ENCODE measurements at regions not wholly inside any gene's neighbourhood (a gene's known extent, or its start where the extent isn't known, plus 50 kb on each side); places are given as distances from the start of the nearest gene placed in this dataset.

DNA sequence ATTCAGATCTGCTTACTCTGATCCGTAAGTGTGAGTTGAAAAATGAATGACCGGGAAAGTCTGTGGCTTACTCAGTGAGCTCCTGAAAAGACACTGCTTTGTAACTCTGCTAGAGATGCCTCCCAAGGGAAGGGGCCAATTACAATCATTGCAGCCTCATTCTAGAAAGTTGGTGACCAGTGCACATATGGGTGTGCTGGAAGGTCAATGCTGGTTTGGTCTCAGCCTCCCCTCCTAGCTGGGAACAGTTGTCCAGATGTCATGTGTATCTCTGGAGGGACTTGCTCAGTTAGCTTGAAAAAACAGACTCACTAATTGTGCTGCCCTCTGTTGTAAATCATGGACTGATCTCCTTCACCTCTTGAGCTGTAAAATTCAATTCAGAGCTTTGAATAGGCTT is 405.0 kb downstream of the ADRA2A start:
- intact Hi-C loops (cut with micrococcal nuclease), result no loop called here
- ChIA-PET CTCF (no interaction called here), POLR2A (no interaction called here)
- peaks cover 4% of the 10 kb centered on the region for H3K27me3 Mint-ChIP-seq
- H3K4me3 Mint-ChIP-seq, result no peak overlapping the region
- no peak overlapping the region for H3K27ac Mint-ChIP-seq
- no peak for DNase-seq
- no peaks in the 10 kb centered on the region for H3K4me1 Mint-ChIP-seq (ENCODE audit: low read depth)
- no peaks in the 10 kb centered on the region for H3K36me3 Mint-ChIP-seq
- H3K9me3 Mint-ChIP-seq, result no peaks in the 10 kb centered on the region

GRCh38 chr10:111482621-111483216 is 405.9 kb downstream of the ADRA2A start:
- Mint-ChIP-seq H3K4me1 (ENCODE audit: low read depth) (no peaks in the 10 kb centered on the region), H3K4me3 (no peak overlapping the region), H3K27me3 (peaks cover 4% of the 10 kb centered on the region), H3K9me3 (peaks cover 4% of the 10 kb centered on the region), H3K27ac (no peak overlapping the region), H3K36me3 (no peaks in the 10 kb centered on the region)
- ChIA-PET CTCF (interaction anchor here (1.3 kb wide), 1 partner anchor 15 kb away, joined by 3 read pairs; no protein-coding TSS in a partner anchor), POLR2A (no interaction called here)
- intact Hi-C loops (cut with micrococcal nuclease), result no loop called here
- DNase-seq, result no peak

GRCh38 chr10:111485767-111486166 is 408.9 kb downstream of the ADRA2A start:
- Mint-ChIP-seq H3K4me1 (ENCODE audit: low read depth) (no peaks in the 10 kb centered on the region), H3K9me3 (peaks cover 32% of the 10 kb centered on the region), H3K27ac (no peak overlapping the region), H3K36me3 (peaks cover 6% of the 10 kb centered on the region), H3K27me3 (no peaks in the 10 kb centered on the region), H3K4me3 (no peak overlapping the region)
- no peak for DNase-seq
- ChIA-PET CTCF (no interaction called here), POLR2A (no interaction called here)
- intact Hi-C loops (cut with micrococcal nuclease), result no loop called here

DNA sequence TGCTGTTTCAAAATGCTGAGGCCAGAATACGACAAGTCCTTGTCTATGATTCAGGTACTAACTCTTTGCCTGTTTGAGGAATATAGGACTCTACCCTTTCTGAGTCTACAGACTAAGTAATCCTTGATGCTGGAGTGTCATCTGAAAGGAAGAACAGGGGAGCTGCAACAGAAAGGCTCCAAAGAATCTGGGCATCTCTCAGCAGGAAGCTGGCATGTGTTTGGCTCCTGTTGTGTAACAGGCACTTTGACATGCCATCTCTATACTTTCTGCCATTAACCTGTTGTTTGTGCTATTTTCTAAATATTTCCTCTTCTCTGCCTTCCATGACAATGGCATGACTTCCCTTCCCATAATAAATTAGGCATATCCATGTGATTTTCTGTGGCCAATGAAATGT is 409.5 kb downstream of the ADRA2A start:
- no peak overlapping the region for H3K27ac Mint-ChIP-seq
- H3K4me1 Mint-ChIP-seq (ENCODE audit: low read depth), result no peaks in the 10 kb centered on the region
- no peaks in the 10 kb centered on the region for H3K27me3 Mint-ChIP-seq
- no peak for DNase-seq
- intact Hi-C loops (cut with micrococcal nuclease), result no loop called here
- H3K36me3 Mint-ChIP-seq, result peaks cover 6% of the 10 kb centered on the region
- ChIA-PET POLR2A (no interaction called here), CTCF (no interaction called here)
- H3K9me3 Mint-ChIP-seq, result peaks cover 38% of the 10 kb centered on the region
- H3K4me3 Mint-ChIP-seq, result no peak overlapping the region

GRCh38 chr10:111488668-111489067 is 411.8 kb downstream of the ADRA2A start:
- H3K36me3 Mint-ChIP-seq, result peaks cover 6% of the 10 kb centered on the region
- POLR2A ChIA-PET, result no interaction called here
- no peaks in the 10 kb centered on the region for H3K4me1 Mint-ChIP-seq (ENCODE audit: low read depth)
- H3K27me3 Mint-ChIP-seq, result no peaks in the 10 kb centered on the region
- intact Hi-C loops (cut with micrococcal nuclease), result no loop called here
- H3K27ac Mint-ChIP-seq, result no peak overlapping the region
- peaks cover 52% of the 10 kb centered on the region for H3K9me3 Mint-ChIP-seq
- CTCF ChIA-PET, result no interaction called here
- no peak overlapping the region for H3K4me3 Mint-ChIP-seq
- DNase-seq, result no peak

- Mint-ChIP-seq H3K9me3 (peaks cover 52% of the 10 kb centered on the region), H3K4me3 (no peak overlapping the region), H3K36me3 (peaks cover 6% of the 10 kb centered on the region), H3K27me3 (no peaks in the 10 kb centered on the region), H3K27ac (no peak overlapping the region), H3K4me1 (ENCODE audit: low read depth) (no peaks in the 10 kb centered on the region)
- DNase-seq, result no peak
- CTCF ChIA-PET, result no interaction called here
- POLR2A ChIA-PET, result no interaction called here
- intact Hi-C loops (cut with micrococcal nuclease), result no loop called here
These were observed 414.3 kb downstream of the ADRA2A start for GRCh38 chr10:111491154-111491553.

- H3K4me1 Mint-ChIP-seq (ENCODE audit: low read depth), result no peaks in the 10 kb centered on the region
- intact Hi-C loops (cut with micrococcal nuclease), result no loop called here
- H3K36me3 Mint-ChIP-seq, result peaks cover 2% of the 10 kb centered on the region
- ChIA-PET POLR2A (no interaction called here), CTCF (no interaction called here)
- no peak overlapping the region for H3K27ac Mint-ChIP-seq
- H3K4me3 Mint-ChIP-seq, result no peak overlapping the region
- H3K9me3 Mint-ChIP-seq, result peaks cover 44% of the 10 kb centered on the region
- peaks cover 6% of the 10 kb centered on the region for H3K27me3 Mint-ChIP-seq
- no peak for DNase-seq
These were observed 416.3 kb downstream of the ADRA2A start for GRCh38 chr10:111493024-111493625.

GRCh38 chr10:111498560-111498959 is 421.7 kb downstream of the ADRA2A start:
- ChIA-PET CTCF (no interaction called here), POLR2A (no interaction called here)
- peaks cover 6% of the 10 kb centered on the region for H3K27me3 Mint-ChIP-seq
- H3K4me3 Mint-ChIP-seq, result no peak overlapping the region
- no peaks in the 10 kb centered on the region for H3K4me1 Mint-ChIP-seq (ENCODE audit: low read depth)
- H3K27ac Mint-ChIP-seq, result no peak overlapping the region
- peaks cover 3% of the 10 kb centered on the region for H3K9me3 Mint-ChIP-seq
- intact Hi-C loops (cut with micrococcal nuclease), result no loop called here
- no peak for DNase-seq
- no peaks in the 10 kb centered on the region for H3K36me3 Mint-ChIP-seq

GRCh38 chr10:111504376-111504775 is 427.5 kb downstream of the ADRA2A start:
- POLR2A ChIA-PET, result no interaction called here
- intact Hi-C loops (cut with micrococcal nuclease), result no loop called here

DNA sequence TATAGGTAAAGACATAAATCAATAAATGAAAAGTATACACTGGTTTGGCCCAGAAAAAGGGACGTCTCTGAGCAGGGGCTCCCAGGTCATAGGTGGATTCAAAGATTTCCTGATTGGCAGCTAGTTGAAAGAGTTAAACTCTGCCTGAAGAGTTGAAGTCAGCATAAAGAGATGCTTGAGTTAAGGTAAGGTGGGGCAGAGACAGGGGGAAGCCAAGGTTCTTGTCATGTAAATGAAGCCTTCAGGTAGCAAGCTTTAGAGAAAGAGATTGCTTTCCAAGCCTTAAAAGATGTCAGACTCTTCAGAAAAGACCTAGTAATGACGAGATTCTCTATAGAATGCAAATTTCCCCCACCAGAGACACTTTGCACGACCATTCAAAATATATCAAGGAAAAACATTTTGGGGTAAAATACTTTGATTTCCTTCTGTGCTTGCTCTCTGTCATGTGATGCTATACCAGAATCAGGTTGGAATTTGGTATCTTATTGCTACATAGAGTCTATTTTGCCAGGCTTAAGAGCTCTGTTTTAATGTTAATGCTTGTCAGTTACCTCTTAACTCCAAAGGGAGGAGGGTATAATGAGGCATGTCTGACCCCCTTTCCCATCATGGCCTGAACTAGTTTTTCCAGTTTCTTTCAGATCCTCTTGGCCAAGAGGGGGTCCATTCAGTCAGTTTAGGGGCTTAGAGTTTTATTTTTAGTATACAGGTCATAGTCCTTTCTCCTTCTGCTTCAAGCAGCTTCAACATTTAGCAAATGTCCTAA is 429.6 kb downstream of the ADRA2A start:
- DNase-seq, result no peak
- Mint-ChIP-seq H3K4me3 (no peak overlapping the region), H3K27me3 (peaks cover 4% of the 10 kb centered on the region), H3K9me3 (peaks cover 7% of the 10 kb centered on the region), H3K27ac (no peak overlapping the region), H3K36me3 (no peaks in the 10 kb centered on the region), H3K4me1 (ENCODE audit: low read depth) (no peaks in the 10 kb centered on the region)
- CTCF ChIA-PET, result no interaction called here
- POLR2A ChIA-PET, result no interaction called here
- intact Hi-C loops (cut with micrococcal nuclease), result no loop called here

More at GRCh38 chr10:111504376-111504775, 427.5 kb downstream of the ADRA2A start:
- no peaks in the 10 kb centered on the region for H3K4me1 Mint-ChIP-seq (ENCODE audit: low read depth)
- H3K27ac Mint-ChIP-seq, result no peak overlapping the region
- peaks cover 4% of the 10 kb centered on the region for H3K27me3 Mint-ChIP-seq
- no peak for DNase-seq
- peaks cover 7% of the 10 kb centered on the region for H3K9me3 Mint-ChIP-seq
- no peak overlapping the region for H3K4me3 Mint-ChIP-seq
- CTCF ChIA-PET, result no interaction called here
- no peaks in the 10 kb centered on the region for H3K36me3 Mint-ChIP-seq

DNA sequence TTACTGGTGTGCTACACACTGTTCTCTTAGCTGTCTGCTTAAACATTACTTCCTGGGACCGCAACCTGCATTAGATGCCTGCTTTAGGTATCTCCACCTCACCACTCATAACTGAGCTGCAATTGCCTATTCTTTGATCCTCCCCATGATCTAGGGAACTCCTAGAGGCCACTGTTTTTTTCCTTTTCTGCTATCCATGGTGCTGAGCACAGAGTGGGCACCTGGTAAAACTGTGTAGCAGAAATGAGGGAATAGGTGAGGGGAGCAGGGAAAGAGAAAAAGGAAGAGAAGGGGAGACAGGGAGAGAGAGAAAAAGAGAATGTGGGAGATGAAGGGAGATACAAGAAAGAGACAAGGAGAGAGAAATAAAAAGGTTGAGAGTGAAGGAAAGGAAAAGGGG is 434.9 kb downstream of the ADRA2A start:
- Mint-ChIP-seq H3K4me3 (no peak overlapping the region), H3K27ac (no peak overlapping the region), H3K4me1 (ENCODE audit: low read depth) (no peaks in the 10 kb centered on the region), H3K36me3 (no peaks in the 10 kb centered on the region), H3K27me3 (peaks cover 4% of the 10 kb centered on the region), H3K9me3 (no peaks in the 10 kb centered on the region)
- intact Hi-C loops (cut with micrococcal nuclease), result no loop called here
- ChIA-PET POLR2A (no interaction called here), CTCF (no interaction called here)
- DNase-seq, result no peak

GRCh38 chr10:111515264-111515663 is 438.4 kb downstream of the ADRA2A start:
- CTCF ChIA-PET, result interaction anchor here (1.0 kb wide), 1 partner anchor 83 kb away, joined by 3 read pairs; no protein-coding TSS in a partner anchor
- no peak overlapping the region for H3K4me3 Mint-ChIP-seq
- no peaks in the 10 kb centered on the region for H3K4me1 Mint-ChIP-seq (ENCODE audit: low read depth)

GRCh38 chr10:111515706-111516105 is 438.9 kb downstream of the ADRA2A start:
- Mint-ChIP-seq H3K4me3 (no peak overlapping the region), H3K9me3 (no peaks in the 10 kb centered on the region), H3K27me3 (no peaks in the 10 kb centered on the region), H3K27ac (no peak overlapping the region), H3K4me1 (ENCODE audit: low read depth) (no peaks in the 10 kb centered on the region), H3K36me3 (no peaks in the 10 kb centered on the region)
- no peak for DNase-seq
- intact Hi-C loops (cut with micrococcal nuclease), result no loop called here
- ChIA-PET CTCF (interaction anchor here (1.0 kb wide), 1 partner anchor 83 kb away, joined by 3 read pairs; no protein-coding TSS in a partner anchor), POLR2A (no interaction called here)

More at GRCh38 chr10:111515264-111515663, 438.4 kb downstream of the ADRA2A start:
- no peak for DNase-seq
- intact Hi-C loops (cut with micrococcal nuclease), result no loop called here
- Mint-ChIP-seq H3K9me3 (no peaks in the 10 kb centered on the region), H3K36me3 (no peaks in the 10 kb centered on the region), H3K27me3 (no peaks in the 10 kb centered on the region), H3K27ac (no peak overlapping the region)
- POLR2A ChIA-PET, result no interaction called here

All from activated CD4-positive, alpha-beta memory T cell treated with anti-CD3 and anti-CD28 coated beads for 36 hours (primary cell).